Stimulated activated CD8-positive, alpha-beta memory T cell treated with anti-CD3 and anti-CD28 coated beads, Interleukin-7, amount 100 ng/mL, for 24 hours (primary cell): ENCODE measurements at regions not wholly inside any gene's neighbourhood (a gene's known extent, or its start where the extent isn't known, plus 50 kb on each side); places are given as distances from the start of the nearest gene placed in this dataset.
"Not testable (repeated sequence)": the region's sequence is repeated elsewhere in the genome, so short reads cannot be mapped to it uniquely, and the experiment has no call there.

Source experiments
- DNase-seq: peaks from one replicate; pipeline ENCODE4 v3.0.0-alpha.2; 2020; ENCODE audit warnings: low read depth

DNA sequence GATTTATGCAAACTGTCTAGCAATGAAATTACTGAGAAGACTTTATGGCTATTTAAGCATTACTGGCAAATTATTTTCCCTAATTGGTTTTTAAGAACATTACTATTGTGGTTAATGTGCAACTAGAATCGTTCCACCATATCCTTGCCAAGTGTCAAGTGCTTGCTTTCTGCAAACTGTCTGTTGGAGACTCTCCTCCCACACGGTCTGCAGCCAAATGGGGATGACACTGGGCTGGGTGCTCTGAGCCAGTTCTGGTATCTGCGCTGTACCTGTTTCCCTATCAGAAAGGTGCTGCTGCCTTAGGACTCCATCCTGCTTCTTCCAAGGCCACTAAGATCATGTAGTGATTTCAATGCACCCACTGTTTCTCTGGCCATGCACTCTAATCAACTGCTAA is 110.4 kb downstream of the RAMP3 start:
- DNase-seq: no peak

DNA sequence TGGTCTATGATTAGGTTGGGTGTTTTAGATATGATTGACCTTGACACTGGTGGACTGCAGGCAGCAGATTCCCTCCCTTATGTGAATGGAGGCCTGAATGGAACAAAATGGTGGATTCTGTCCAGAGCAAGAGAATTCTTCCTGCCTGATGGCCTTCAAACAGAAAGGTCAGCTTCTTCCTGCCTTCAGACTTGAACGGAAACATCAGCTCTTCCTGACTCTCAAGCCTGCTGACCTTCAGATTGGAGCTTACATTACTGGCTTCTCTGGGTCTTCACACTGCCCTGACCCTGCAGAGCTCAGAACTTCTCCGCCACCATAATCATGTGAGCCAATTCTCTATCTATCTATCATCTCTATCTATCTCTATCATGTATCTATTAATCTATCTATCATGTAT is 111.6 kb downstream of the RAMP3 start:
- DNase-seq: no peak

DNA sequence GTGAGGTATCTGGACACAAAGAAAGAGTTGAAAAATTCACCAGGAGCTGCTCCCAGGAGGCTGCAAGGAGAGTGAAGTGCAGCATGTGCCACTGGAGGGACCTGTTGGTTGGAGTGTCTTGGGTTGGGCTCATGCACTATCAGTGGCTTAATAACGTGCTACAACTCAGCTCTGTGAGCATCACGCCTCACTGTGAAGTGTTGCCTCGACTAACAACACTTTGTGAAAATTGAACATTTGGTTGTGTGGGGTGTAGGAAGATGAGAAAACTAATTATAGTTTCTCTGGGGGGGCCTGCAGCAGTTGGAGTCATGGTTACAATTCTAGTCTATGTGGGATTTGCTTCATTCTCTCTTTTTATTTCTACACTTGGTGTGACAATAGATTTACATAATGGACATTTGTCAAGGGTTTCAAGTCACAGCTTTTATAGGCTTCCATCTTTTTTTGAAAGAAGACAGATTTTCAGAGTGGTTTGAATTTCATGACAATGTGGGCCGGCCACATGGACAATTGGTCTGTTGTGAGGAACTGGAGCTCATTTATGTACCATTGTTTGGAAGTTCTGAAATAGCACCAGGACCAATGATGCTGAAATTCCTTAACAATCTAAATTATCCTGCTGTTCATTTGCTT is 121.3 kb downstream of the RAMP3 start:
- DNase-seq: no peak

DNA sequence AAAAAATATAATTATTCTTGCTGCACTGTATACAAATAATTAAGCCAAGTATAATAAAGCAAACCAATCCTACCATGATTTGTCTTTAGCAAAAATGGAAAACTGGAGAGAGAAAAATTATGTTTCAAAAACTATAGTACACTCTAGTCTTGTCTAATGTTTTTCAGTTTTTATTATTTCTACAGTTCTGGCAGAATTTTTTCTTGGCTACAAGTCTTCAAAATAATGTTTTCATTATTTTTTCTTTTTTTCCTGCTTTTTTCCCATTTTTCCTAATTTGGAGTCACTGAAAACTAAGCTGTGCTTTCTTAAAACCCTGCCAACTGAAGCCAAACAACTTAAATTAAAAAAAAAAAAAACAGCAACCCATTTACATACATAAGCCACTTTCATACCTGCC is 132.0 kb downstream of the RAMP3 start:
- not testable (repeated sequence) for DNase-seq

DNA sequence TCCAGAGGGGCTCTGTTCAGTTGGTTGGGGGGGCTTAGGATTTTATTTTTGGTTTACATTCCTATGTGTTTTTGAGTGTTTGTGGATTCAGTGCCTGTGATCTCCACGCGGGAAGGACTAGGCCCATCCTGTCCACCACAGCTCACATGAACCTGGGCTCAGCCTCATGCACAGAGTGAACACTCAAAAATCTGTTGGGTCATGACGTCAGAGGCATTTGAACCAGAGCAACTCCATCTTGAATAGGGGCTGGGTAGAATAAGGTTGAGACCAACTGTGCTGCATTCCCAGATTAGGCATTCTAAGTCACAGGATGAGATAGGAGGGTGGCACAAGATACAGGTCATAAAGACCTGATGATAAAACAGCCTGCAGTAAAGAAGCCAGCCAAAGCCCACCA is 133.3 kb downstream of the RAMP3 start:
- no peak for DNase-seq

DNA sequence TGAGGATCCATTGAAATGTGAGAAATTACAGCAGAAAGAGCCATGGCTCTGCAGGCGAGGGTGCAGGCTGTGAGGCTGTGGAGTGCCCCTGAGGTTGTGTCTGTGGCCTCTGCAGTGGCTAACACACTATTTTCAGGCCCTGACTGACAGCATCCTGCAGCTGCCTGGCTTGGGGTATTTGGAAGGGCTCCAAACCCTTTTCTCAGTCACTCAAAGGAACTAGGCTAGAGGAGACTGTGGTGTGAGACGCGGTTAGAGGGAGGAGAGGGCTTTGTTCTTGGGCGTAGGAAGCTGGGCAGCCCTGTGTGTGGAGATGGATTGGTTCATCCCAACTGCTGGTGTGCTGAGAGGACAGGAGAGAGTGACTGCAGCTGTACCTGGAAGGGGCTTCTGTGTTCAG is 134.9 kb downstream of the RAMP3 start:
- no peak for DNase-seq

DNA sequence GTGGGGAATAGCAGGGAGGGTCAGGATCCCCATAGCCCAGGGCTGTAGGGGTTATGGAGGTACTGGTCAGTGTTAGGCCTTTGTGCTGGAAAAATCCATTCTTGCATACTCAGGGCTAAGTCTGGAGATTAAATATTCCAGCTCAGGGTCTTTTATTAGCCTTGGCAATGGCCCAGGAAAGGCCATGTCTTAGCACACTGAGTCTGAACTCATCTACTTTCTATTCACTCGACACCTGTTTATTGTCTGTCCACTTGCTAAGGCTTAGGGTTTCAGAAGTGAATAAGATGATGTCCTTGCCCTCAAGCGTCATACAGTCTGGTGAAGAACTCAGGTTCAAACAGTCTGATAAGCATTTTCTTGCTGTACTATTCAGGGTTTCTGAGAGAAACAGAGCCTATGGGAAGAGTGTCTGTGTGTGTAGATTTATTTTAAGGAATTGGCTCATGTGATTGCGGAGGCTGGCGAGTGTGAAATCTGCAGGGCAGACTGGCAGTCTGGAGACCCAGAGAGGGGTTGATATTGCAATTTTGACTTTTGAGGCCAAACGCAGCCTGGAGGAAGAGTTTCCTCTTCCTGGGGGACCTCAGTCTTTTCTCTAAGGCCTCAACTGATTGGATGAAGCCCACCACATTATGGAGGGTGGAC is 135.8 kb downstream of the RAMP3 start:
- no peak for DNase-seq

DNA sequence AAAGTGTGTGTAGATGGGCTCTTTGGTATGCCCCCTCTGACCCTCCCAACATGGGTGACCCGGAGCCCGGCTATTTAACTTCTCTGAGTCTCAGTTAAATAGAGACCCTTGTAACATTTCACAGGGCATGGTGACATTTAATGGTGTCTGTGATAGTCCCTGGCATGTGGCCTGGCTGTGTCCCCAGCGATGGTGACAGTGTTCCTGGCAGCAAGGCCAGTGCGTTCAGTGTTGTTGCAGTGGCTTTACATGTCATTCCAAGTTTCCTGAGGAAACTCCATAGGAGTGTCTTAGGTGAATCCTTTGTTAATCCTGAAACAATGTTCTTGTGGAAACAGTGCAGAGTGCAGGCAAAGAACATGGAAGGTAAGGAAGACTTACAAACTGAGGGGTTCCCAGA is 137.0 kb downstream of the RAMP3 start:
- no peak for DNase-seq

DNA sequence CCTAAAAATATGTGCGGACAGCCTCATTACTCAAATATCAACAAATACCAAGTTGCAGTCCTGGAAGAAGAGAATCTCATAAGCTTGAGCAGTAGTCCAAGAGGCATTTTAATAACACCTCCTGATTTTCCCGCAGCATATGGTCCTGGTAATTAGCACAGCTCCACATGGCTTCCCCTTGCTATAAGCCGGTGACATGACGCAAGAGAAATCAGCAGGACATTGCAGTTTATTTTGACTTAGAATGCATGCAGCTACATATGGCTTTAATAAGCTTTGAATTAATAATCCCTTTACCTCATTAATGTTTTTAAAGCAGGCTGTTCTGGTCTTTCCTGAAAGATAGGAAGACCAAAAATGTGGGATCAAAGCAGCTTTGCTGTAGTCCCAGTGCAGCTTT is 137.6 kb downstream of the RAMP3 start:
- no peak for DNase-seq

DNA sequence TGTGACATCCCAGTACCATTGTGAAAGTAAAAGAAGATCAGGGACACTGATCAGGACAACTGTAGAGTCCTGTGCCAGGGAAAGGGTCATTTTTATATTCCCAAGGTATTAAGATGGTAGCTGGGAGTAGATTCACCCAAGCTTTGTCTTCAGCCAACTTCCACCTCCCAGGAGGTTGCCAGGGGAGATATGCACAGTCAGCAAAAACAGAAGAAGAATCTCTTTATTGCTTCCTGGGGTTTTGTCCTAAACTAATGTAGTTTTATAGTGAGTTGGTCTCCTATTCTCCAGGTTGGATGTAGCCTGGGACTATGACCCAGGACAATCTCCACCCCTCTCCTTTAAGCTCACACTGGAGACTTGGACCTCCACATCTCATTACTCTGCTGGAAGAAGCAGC is 139.2 kb downstream of the RAMP3 start:
- DNase-seq: no peak

DNA sequence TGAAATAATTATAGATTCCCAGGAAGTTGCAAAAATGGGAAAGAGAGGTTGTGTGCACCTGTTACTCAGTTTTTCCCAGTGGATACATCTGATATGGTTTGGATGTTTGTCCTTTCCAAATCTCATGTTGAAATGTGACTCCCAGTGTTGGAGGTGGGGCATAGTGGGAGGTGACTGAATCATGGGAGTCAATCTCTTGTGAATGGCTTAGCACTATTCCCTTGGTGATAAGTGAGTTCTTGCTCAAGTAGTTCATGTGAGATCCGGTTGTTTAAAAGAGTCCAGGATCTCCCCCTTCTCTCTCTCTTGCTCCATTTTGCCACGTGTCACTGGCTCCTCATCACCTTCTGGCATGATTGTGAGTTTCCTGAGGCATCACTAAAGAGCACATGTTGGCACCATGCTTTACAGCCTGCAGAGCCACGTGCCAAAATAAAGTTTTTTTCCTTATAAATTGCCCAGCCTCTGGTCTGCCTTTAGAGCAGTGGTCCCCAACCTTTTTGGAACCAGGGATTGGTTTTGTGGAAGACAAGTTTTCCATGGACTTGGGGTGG is 149.2 kb downstream of the RAMP3 start:
- DNase-seq: no peak

DNA sequence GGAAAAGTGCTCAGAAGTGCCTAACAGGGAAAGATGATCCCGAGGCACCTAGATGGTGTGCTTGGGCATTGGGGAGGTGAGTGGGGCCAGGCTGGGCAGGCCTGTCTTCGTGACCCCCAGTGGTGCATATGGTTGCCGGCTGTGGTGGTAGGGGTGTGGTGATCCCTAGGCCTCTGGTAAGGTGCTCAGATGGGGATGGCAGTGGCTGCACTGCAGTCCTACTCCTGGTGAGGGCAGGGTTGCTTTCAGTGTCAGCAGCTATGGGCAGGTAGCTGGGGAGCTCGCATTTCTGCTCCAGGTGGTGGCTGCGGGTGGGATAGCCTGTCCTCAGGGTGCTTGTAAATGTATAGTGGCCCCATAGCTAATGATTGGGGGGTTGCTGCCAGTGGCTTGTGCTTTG is 154.0 kb downstream of the RAMP3 start:
- no peak for DNase-seq

DNA sequence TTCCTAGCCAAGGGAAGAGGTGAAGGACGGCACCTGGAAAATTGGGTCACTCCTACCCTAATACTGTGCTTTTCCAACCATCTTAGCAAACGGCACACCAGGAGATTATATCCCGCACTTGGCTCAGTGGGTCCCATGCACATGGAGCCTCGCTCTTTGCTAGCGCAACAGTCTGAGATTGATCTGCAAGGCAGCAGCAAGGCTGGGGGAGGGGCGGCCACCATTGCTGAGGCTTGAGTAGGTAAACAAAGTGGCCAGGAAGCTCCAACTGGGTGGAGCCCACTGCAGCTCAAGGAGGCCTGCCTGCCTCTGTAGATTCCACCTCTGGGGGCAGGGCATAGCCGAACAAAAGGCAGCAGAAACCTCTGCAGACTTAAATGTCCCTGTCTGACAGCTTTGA is 157.9 kb downstream of the RAMP3 start:
- not testable (repeated sequence) for DNase-seq

DNA sequence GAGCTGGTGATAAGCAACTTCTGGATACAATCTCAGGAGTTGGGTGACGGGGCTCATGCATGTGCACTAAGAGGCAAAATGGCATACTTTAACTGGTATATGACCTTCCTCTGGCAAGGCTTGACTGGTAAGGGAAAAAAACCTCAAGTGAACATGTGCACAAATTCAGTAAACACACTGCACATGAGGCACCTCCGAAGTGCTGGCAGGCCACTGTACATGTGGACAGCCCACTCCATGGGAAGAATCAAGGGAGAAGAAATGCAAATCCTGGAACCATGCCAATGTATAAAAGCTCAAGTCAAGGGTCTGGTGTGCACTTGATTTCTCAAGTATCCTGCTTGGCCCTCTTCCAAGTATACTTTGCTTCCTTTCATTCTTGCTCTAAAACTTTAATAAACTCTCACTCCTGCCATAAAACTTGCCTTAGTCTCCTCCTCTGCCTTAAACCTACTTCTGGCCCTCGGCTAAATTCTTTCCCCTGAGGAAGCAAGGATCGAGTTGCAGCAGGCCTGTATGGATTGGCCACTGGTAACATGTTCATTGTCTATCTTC is 167.2 kb downstream of the RAMP3 start:
- no peak for DNase-seq

DNA sequence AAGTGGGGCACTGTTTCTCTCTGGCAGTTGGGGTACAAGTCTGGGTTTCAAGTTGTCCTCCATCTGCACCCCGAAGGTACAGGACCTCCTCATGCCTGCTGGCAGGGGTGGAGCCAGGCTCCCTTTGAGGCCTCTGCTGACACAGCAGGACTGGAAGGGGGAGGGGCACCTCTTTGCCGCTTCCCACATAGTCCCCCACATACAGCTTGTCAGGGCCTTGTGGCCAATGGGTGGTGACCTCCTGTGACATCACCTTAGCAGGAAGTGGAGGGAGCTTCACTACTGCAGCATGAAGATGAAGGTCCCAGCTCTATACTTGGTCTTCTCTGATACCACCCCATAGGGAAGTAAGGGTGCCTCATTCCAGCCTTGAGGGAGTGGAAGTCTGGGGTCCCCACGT is 167.8 kb downstream of the RAMP3 start:
- DNase-seq: no peak

DNA sequence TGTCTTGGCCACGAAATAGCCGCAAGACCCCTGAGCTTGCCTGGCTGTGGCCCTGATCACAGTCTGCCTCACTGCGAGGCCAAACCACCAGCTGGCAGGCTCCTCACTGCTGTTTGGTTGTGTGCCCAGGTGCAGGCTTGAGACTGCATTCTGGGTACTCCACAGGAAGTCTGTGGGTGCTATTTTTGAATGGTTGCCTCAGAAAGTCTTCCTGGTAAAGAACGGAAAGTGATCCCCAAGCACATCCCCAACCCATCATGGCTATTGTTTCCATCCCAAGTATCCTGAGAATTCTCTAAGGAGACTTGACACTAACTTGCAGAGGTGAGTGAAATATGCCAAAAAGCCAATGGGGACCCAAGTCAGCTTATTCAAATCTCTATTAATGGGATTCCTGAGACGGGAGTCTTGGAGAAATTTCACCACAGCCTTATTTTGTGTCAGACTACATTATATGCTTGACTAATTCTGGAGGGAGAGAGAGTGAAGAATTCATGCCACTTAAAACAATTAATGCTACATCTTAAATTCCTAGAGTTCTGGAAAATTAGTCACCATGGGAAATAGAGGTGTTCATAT is 170.9 kb downstream of the RAMP3 start:
- no peak for DNase-seq

DNA sequence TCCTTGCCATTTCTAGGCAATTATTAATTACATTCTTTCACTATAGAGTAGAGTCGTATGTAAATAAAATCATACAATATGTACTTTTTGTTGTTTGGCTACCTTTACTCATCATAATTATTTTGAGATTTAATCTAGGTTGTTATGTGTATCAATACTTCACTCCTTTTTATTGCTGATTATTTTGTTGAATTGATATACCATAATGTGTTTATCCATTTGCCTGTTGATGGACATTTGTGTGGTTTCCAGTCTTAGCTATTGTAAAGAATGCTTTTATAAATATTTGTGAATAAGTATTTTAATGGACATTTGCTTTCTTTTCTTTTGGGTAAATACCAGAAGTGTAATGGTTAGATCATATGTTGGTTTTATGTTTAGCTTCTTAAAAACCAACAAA is 174.0 kb downstream of the RAMP3 start:
- DNase-seq: no peak

DNA sequence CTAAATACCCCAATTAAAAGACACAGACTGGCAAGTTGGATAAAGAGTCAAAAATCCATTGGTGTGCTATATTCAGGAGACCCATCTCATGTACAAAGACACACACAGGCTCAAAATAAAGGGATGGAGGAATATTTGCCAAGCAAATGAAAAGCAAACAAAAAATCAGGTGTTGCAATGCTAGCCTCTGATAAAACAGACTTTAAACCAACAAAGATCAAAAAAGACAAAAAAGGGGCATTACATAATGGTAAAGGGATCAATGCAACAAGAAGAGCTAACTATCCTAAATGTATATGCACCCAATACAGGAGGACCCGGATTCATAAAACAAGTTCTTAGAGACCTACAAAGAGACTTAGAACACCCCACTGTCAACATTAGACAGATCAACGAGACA is 177.4 kb downstream of the RAMP3 start:
- DNase-seq: not testable (repeated sequence)

DNA sequence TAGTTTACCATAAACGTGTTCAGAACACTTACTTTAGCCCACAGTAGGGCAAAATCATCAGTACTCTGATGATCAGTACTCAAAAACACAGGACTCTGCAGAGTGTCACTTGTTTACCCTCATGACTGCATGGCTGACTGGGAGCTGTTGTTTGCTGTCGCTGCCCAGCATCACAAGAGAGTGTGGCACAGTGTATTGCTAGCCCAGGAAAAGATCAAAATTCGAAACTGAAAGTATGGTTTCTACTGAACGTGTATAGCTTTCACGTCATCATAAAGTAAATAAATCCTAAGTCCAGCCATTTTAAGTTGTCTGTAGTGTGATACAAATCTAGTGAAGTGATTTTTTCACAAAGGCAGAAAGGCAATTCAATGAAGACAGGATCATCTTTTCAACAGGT is 184.6 kb downstream of the RAMP3 start:
- no peak for DNase-seq

DNA sequence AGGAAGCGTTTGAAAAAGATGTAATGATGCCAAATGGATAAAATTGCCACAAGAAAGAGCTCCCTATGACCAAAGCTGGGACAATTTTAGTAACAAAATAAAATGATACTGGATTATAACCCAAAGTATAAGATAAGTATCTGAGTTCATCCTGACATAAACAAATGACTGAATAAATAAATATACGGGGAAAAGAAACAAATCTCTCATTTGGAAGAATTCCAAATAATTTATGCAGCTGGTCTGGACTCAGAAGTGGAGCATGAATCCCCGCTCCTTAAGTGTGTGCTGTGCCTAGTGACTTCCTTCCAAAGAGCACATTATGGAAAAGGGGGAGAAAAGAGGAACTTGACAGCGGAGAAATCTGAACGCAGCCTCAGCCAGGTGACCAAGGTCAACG is 186.2 kb downstream of the RAMP3 start:
- DNase-seq: no peak

DNA sequence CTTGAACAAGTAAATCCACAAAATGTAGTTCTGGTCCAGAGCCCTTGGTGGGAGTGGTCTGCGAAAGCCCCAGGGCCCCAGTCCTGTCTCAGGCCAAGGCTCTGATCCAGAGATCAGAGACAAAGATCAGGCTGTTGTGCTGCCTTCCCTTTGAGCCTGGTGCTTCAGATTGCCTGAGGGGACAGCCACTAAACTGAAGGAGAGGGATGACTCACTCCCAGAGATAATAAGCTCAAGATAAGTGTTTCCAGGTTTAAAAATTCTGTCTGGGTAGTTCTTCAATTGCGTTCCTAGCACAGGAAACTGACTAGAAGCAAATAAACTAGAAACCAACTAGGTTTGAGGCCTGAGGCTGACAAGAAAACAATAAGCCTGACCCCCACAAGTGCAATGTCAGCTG is 190.2 kb downstream of the RAMP3 start:
- no peak for DNase-seq

DNA sequence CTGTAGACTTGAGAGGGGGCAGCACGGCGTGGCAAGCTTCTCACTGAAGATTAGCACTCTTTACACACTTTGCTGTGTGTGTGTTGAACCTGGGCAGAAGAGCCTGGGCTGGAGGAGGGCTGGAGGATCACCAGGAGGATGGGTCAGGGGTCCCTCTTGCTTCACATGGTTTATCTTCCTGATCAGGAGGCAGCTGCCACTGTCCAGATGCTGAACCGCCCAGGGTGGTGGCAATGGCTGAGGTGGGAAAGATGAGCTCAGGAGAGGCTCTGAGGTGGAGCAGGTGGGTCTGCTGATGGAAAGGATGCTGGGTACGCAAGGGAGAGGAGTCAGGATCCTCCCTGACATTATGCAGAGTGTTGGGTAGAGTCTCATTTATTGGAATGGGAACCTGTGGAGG is 191.5 kb downstream of the RAMP3 start:
- no peak for DNase-seq

DNA sequence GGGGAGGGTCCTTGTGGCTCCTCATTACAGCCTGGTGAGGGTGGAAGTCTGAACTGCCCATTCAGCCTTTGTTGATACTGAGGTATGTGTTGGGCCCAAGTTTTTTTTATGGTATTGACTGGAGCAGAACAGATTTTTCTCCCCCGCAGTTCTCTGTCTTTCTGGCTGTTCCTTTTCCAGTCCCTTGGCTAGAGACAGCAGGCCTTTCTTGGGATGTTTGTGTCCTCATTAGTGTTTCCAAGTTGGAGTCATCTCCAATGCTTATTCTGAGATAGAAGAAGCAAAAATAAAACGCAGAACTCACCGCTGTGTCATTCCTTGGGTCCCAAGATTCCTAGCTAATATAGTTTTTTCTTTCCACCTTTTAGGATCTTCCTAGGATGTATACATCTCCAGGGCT is 193.3 kb downstream of the RAMP3 start:
- DNase-seq: no peak
